ENCODE measurements at regions not wholly inside any gene's neighbourhood (a gene's known extent, or its start where the extent isn't known, plus 50 kb on each side); places are given as distances from the start of the nearest gene placed in this dataset.

GRCh38 chr2:19216238-19216637 lies 142.2 kb downstream of the OSR1 start (continued):
- TF ChIP-seq MXD1 (CRISPR knock-in tag; IDR thresholded peaks at IDR 0.05; ENCODE audit: borderline replicate concordance, poor library complexity, severe bottlenecking) (no peak), PRDM10 (IDR thresholded peaks at IDR 0.05; ENCODE audit: partially characterized antibody) (no peak)

- ChIA-PET POLR2A (no interaction called here), CTCF (ENCODE audit: low intra/inter-chr PET ratio) (no interaction called here)
- in situ Hi-C loops (cut with MboI) (no loop called here), intact Hi-C loops (cut with micrococcal nuclease) (no loop called here)
- FAIRE-seq (no peak), DNase-seq (ENCODE audit: extremely low read depth in 1 of 4, low spot score in 3 of 4) (no peak), ATAC-seq (no peak)
- H3K27ac ChIP-seq (ENCODE audit: extremely low read depth, low read depth, low read length), result no peak overlapping the region
- no peaks in the 10 kb centered on the region for H3K79me2 ChIP-seq (ENCODE audit: control insufficient read depth, insufficient read depth, low read length)
- no TSS peak for BruUV-seq (replicated peaks)
- 2% methylated on average over 5 of the region's 5 CpGs for WGBS (ENCODE audit: insufficient coverage, low coverage, missing lambda C conversion rate)
- H2AFZ ChIP-seq (ENCODE audit: low read depth, low read length), result no peak overlapping the region
- H3K9me3 ChIP-seq (replicated peaks; ENCODE audit: control insufficient read depth, insufficient read depth, low read depth, low read length), result no peaks in the 10 kb centered on the region
- no peak overlapping the region for H3K9ac ChIP-seq (ENCODE audit: insufficient read depth in 1 of 2, low read depth in 2 of 2, low read length in 2 of 2)
- H3K27me3 ChIP-seq (ENCODE audit: control insufficient read depth in 2 of 2, insufficient read depth in 2 of 2, low read length in 2 of 2), result no peaks in the 10 kb centered on the region
- no peaks in the 10 kb centered on the region for H4K20me1 ChIP-seq (replicated peaks; ENCODE audit: control insufficient read depth, insufficient read depth, low read length)
- no peaks in the 10 kb centered on the region for H3K9me1 ChIP-seq (ENCODE audit: control insufficient read depth, insufficient read depth, low read length)
- no peaks in the 10 kb centered on the region for H3K4me1 ChIP-seq (replicated peaks in 1 of 2; ENCODE audit: control insufficient read depth in 2 of 2, insufficient read depth in 2 of 2, low read length in 2 of 2)
- no peak overlapping the region for H3K4me3 ChIP-seq
- no peak overlapping the region for H3K4me2 ChIP-seq (ENCODE audit: insufficient read depth, low read length)
- H3K36me3 ChIP-seq (ENCODE audit: control insufficient read depth, insufficient read depth, low read length), result no peaks in the 10 kb centered on the region
- TF ChIP-seq ATF3 (IDR thresholded peaks at IDR 0.05), result no peak
- no peak for TF ChIP-seq ATF3 (CRISPR knock-in tag; conservative IDR thresholded peaks at IDR 0.05)
- no peak for TF ChIP-seq CBFA2T3 (IDR thresholded peaks at IDR 0.05)
- no peak for TF ChIP-seq ATF7 (IDR thresholded peaks at IDR 0.05)
- no peak for TF ChIP-seq RBM39 (optimal IDR thresholded peaks at IDR 0.05; ENCODE audit: low read depth, low read length)
- no peak for TF ChIP-seq E2F4 (CRISPR knock-in tag; IDR thresholded peaks at IDR 0.05; ENCODE audit: low read depth)
- TF ChIP-seq ZNF75A (CRISPR knock-in tag; IDR thresholded peaks at IDR 0.05), result no peak
- TF ChIP-seq MYBL2 (IDR thresholded peaks at IDR 0.05; ENCODE audit: low read depth), result no peak
- no peak for TF ChIP-seq MYBL2 (CRISPR knock-in tag; IDR thresholded peaks at IDR 0.05; ENCODE audit: borderline replicate concordance)
- TF ChIP-seq MECOM (CRISPR knock-in tag; IDR thresholded peaks at IDR 0.05), result no peak
Measured at GRCh38 chr2:19214682-19215391, 143.6 kb downstream of the OSR1 start.
